Glutamatergic neuron (in vitro differentiated cells): ENCODE measurements at regions not wholly inside any gene's neighbourhood (a gene's known extent, or its start where the extent isn't known, plus 50 kb on each side); places are given as distances from the start of the nearest gene placed in this dataset.

ENCODE experiments used
- DNase-seq: peaks from one replicate; pipeline ENCODE4 v3.0.0; 2022
- H3K27ac Mint-ChIP-seq: one replicate; pipeline ENCODE4 v1.8.0; 2020; ENCODE audit warnings: mild to moderate bottlenecking, mixed read lengths, inconsistent platforms; ENCODE audit not compliant: unreplicated experiment
- H3K27me3 Mint-ChIP-seq: one replicate; pipeline ENCODE4 v1.8.0; 2020; ENCODE audit warnings: mild to moderate bottlenecking, moderate library complexity, mixed read lengths, inconsistent platforms; ENCODE audit not compliant: unreplicated experiment
- H3K36me3 Mint-ChIP-seq: one replicate; pipeline ENCODE4 v1.8.0; 2020; ENCODE audit warnings: mild to moderate bottlenecking, mixed read lengths, inconsistent platforms; ENCODE audit not compliant: unreplicated experiment
- H3K4me1 Mint-ChIP-seq: one replicate; pipeline ENCODE4 v1.8.0; 2020; ENCODE audit warnings: mild to moderate bottlenecking, low read depth, mixed read lengths, inconsistent platforms; ENCODE audit not compliant: unreplicated experiment
- H3K4me3 Mint-ChIP-seq: one replicate; pipeline ENCODE4 v1.8.0; 2020; ENCODE audit warnings: mild to moderate bottlenecking, mixed read lengths, inconsistent platforms; ENCODE audit not compliant: unreplicated experiment
- H3K9me3 Mint-ChIP-seq: one replicate; pipeline ENCODE4 v1.8.0; 2020; ENCODE audit warnings: mild to moderate bottlenecking, moderate library complexity, mixed read lengths, inconsistent platforms; ENCODE audit not compliant: unreplicated experiment
- CTCF ChIP-seq: fragments of 200-600 bp; sonication (generic); IDR thresholded peaks from one replicate; pipeline ENCODE4 v1.5.0; 2021; ENCODE audit not compliant: partially characterized antibody, unreplicated experiment

- Mint-ChIP-seq H3K4me1 (peaks cover 32% of the 10 kb centered on the region), H3K27me3 (no peaks in the 10 kb centered on the region), H3K4me3 (no peak overlapping the region), H3K27ac (no peak overlapping the region), H3K9me3 (no peaks in the 10 kb centered on the region), H3K36me3 (no peaks in the 10 kb centered on the region)
- no peak for TF ChIP-seq CTCF
- no peak for DNase-seq
Measured at GRCh38 chr5:96248131-96248530, 184.9 kb downstream of the PCSK1 start.

- H3K4me1 Mint-ChIP-seq, result peaks cover 28% of the 10 kb centered on the region
- H3K27me3 Mint-ChIP-seq, result no peaks in the 10 kb centered on the region
- DNase-seq, result no peak
Measured at GRCh38 chr5:96247708-96248107, 185.3 kb downstream of the PCSK1 start.

GRCh38 chr5:96247097-96247701, 185.8 kb downstream of the PCSK1 start:
- Mint-ChIP-seq H3K9me3 (no peaks in the 10 kb centered on the region), H3K4me1 (peaks cover 24% of the 10 kb centered on the region), H3K27ac (peak overlapping the region; percentile 53), H3K36me3 (no peaks in the 10 kb centered on the region), H3K27me3 (no peaks in the 10 kb centered on the region), H3K4me3 (no peak overlapping the region)
- no peak for DNase-seq
- no peak for TF ChIP-seq CTCF

More at GRCh38 chr5:96247708-96248107, 185.3 kb downstream of the PCSK1 start:
- no peak overlapping the region for H3K27ac Mint-ChIP-seq
- no peak for TF ChIP-seq CTCF
- H3K4me3 Mint-ChIP-seq, result no peak overlapping the region
- no peaks in the 10 kb centered on the region for H3K9me3 Mint-ChIP-seq
- H3K36me3 Mint-ChIP-seq, result no peaks in the 10 kb centered on the region

GRCh38 chr5:96245140-96246091, 187.6 kb downstream of the PCSK1 start:
- DNase-seq, result no peak
- peaks cover 24% of the 10 kb centered on the region for H3K4me1 Mint-ChIP-seq
- no peak overlapping the region for H3K27ac Mint-ChIP-seq
- no peak for TF ChIP-seq CTCF
- no peaks in the 10 kb centered on the region for H3K9me3 Mint-ChIP-seq
- no peaks in the 10 kb centered on the region for H3K27me3 Mint-ChIP-seq
- H3K36me3 Mint-ChIP-seq, result no peaks in the 10 kb centered on the region
- no peak overlapping the region for H3K4me3 Mint-ChIP-seq

GRCh38 chr5:96244696-96245095, 188.4 kb downstream of the PCSK1 start:
- no peak overlapping the region for H3K27ac Mint-ChIP-seq
- H3K9me3 Mint-ChIP-seq, result no peaks in the 10 kb centered on the region
- H3K36me3 Mint-ChIP-seq, result no peaks in the 10 kb centered on the region
- no peak for DNase-seq
- TF ChIP-seq CTCF, result no peak
- peaks cover 24% of the 10 kb centered on the region for H3K4me1 Mint-ChIP-seq
- no peak overlapping the region for H3K4me3 Mint-ChIP-seq
- no peaks in the 10 kb centered on the region for H3K27me3 Mint-ChIP-seq
